Hypothalamus (tissue), 51 donors: ENCODE measurements at regions not wholly inside any gene's neighbourhood (a gene's known extent, or its start where the extent isn't known, plus 50 kb on each side); places are given as distances from the start of the nearest gene placed in this dataset.
"Not testable (repeated sequence)": the region's sequence is repeated elsewhere in the genome, so short reads cannot be mapped to it uniquely, and the experiment has no call there.

Experiments used
- DNase-seq, 51 donors: peaks; one replicate each; lab custom pipeline; 2025; lab: John Stamatoyannopoulos, UW

DNA sequence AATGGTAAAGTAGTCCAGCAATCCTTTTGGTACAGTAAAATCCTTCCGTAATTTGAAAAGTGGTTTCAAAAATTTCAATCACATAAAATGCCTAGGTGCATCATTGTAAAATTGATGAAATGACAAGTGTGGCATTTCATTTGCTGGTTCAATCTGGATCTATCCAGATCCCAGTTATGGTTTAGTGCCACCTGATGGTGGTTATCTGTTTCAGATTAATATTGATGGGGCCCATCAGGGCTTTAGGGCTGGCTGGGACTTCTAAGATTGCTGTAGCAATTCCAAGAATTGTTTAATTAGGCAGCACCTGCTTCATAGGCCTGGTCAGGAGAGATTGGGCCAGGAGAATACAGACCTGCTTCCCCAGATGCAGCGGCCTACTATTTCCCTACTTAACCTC, 55.5 kb upstream of the PIK3C3 start:
- DNase-seq: no peak

GRCh38 chr18:41893432-41893831, 61.6 kb upstream of the PIK3C3 start:
- no peak for DNase-seq

- DNase-seq: no peak
These were observed 67.9 kb upstream of the PIK3C3 start for GRCh38 chr18:41887100-41887499.

- no peak for DNase-seq
These were observed 68.8 kb upstream of the PIK3C3 start for GRCh38 chr18:41886126-41886807.

- DNase-seq: no peak
These were observed 73.7 kb upstream of the PIK3C3 start for GRCh38 chr18:41881285-41881684.

GRCh38 chr18:41879256-41879655, 75.8 kb upstream of the PIK3C3 start:
- DNase-seq: no peak

DNA sequence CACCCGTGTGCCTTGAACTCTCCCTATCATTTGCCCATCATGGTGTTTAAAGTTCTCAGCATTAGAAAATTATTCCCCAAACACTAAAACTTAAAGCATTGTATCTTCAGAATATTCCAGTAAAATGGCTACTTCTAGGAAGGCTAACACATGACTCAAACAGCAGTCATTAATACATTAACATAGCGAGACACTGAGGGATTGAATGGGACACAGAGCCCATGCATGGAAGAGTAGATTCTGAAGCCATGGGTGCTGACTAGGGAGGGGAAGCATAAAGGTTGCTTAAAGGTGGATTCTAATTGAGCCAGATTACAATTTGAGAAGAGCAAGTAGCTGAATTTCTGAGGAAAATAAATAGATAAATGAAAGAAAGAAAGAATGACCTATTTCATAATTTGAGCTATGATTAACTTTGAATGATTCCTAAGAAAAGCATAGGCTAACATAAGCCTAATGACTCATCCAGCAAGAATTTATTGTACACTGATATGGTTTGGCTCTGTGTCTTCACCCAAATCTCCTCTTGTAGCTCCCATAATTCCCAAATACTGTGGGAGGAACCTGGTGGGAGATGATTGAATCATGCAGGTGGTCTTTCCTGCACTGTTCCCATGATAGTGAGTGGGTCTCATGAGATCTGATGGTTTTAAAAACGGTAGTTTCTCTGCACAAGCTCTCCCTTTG, 79.8 kb upstream of the PIK3C3 start:
- no peak for DNase-seq

- DNase-seq: no peak
These were observed 81.3 kb upstream of the PIK3C3 start for GRCh38 chr18:41873730-41874129.

GRCh38 chr18:41872206-41872605, 82.8 kb upstream of the PIK3C3 start:
- DNase-seq: no peak

- DNase-seq: no peak
These were observed 83.6 kb upstream of the PIK3C3 start for GRCh38 chr18:41871229-41872000.

- DNase-seq: no peak
These were observed 84.2 kb upstream of the PIK3C3 start for GRCh38 chr18:41870817-41871216.

DNA sequence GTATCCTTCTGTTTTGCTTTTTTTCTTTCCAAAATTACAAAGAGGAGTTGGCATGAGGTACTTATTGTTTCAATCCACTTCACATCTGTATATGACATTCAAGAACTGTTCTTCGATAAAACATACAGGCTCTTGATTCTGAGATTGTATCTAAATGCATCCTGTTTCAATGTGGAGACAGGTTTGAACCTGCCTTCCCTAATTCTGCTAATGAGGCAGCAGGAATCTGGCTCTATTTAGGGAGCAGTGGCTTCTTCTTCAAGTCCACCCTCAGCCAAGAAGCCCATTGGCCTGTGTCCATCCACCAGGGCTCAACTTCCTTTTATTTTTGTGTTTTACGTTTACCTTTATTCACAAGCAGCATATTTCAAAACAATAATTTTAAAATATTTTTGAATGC, 84.8 kb upstream of the PIK3C3 start:
- DNase-seq: no peak

DNA sequence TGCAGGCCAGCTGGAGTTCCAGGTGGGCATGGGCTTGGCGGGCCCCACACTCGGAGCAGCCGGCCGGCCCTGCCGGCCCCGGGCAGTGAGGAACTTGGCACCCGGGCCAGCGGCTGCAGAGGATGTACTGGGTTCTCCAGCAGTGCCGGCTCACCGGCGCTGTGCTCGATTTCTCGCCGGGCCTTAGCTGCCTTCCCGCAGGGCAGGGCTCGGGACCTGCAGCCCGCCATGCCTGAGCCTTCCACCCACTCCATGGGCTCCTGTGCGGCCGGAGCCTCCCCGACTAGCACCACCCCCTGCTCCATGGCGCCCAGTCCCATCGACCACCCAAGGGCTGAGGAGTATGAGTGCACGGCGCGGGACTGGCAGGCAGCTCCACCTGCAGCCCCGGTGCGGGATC, 89.2 kb upstream of the PIK3C3 start:
- not testable (repeated sequence) for DNase-seq

DNA sequence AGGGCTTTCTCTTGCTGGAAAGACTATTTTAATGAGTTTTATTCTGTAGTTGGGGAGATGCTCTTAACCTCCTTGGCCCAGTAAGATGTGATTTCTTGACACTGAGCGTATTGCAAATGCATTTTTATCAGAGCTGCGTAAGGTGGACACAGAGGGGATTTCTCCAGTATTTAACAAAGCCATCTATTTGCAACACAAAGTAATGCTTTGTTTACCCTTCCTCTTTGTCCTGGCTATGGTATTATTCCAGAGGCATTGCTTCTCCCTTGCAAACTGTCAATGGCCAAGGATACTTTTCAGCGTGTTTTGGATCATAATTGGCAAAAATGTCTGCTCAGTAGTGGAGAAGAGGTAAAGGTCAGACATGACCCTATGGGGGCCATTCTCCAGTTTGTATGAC, 90.8 kb upstream of the PIK3C3 start:
- no peak for DNase-seq

- DNase-seq: no peak
These were observed 92.1 kb upstream of the PIK3C3 start for GRCh38 chr18:41862921-41863320.

GRCh38 chr18:41860987-41861386, 94.0 kb upstream of the PIK3C3 start:
- no peak for DNase-seq

- no peak for DNase-seq
These were observed 96.1 kb upstream of the PIK3C3 start for GRCh38 chr18:41858761-41859555.

- DNase-seq: no peak
These were observed 101.8 kb upstream of the PIK3C3 start for GRCh38 chr18:41853280-41853679.

GRCh38 chr18:41850781-41851180, 104.3 kb upstream of the PIK3C3 start:
- DNase-seq: no peak

DNA sequence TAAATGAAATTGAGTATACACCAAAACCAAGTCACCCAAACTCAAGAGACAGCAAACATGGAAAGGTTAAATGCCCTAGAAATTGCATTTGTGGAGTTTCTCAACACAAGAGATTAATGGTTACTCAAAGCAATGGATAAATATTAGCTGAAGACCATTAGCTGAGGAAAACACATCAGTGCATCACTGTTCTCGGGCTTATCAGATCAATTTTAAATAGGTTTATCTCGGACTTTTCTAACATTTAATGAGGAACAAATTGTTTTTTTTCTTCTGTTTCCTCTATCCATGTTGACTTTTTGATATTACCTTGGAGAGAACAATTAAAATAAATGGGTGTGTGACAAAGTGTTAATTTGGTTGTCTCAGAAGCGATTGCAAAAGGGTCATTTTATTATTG, 105.4 kb upstream of the PIK3C3 start:
- DNase-seq: no peak

DNA sequence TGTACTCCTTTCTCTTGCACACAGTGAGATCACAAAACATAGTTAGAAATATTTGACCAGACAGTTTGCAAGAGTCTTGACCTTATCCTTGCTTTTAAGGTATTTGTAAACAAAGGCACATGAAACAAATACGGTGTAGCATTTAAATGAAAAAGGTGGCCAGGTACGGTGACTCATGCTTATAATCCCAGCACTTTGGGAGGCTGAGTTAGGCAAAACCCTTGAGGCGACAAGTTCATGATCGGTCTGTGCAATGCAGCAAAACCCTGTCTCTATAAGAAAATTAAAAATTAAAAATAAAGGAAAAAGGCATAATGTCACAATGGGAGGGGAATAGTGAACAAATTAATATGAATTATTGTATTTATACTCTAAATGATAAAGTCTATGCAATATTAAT, 109.5 kb upstream of the PIK3C3 start:
- no peak for DNase-seq
